ENCODE measurements at regions not wholly inside any gene's neighbourhood (a gene's known extent, or its start where the extent isn't known, plus 50 kb on each side); places are given as distances from the start of the nearest gene placed in this dataset.

DNA sequence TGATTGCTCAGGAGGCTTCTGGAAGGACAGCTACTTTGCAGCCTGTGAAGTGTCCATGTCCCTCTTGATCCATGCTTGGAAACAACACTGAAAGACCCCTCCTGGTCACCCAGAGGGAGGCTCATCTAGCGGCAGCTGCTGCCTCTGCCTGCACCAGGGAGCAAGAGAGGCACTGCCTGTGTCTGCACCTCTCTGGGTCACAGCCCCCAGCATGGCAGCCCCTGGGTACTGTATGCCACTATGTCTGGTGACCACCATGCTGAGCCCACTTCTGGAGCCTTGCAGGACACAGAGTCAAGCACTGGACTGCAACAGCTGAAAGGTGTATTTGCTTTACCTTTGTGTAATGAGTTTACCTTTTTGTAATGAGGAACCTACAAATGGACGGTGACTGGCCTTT lies 186.3 kb upstream of the MYT1L start:
- TF ChIP-seq KDM1A (IDR thresholded peaks at IDR 0.05; ENCODE audit: borderline replicate concordance, low read length) (no peak), JUND (IDR thresholded peaks at IDR 0.05; ENCODE audit: low read length) (no peak), CEBPB (IDR thresholded peaks at IDR 0.05; ENCODE audit: low read depth, low read length) (no peak), HDAC6 (IDR thresholded peaks at IDR 0.05; ENCODE audit: low read depth, low read length) (no peak), POLR2AphosphoS5 (IDR thresholded peaks at IDR 0.05; ENCODE audit: low read depth, low read length) (no peak), TBP (IDR thresholded peaks at IDR 0.05; ENCODE audit: low read depth, low read length) (no peak), SAP30 (IDR thresholded peaks at IDR 0.05; ENCODE audit: insufficient read depth, insufficient replicate concordance, low read length) (no peak), GTF2F1 (IDR thresholded peaks at IDR 0.05; ENCODE audit: borderline replicate concordance, low read depth, low read length) (no peak), CBX8 (IDR thresholded peaks at IDR 0.05; ENCODE audit: borderline replicate concordance, low read depth, low read length) (no peak), EZH2 (IDR thresholded peaks at IDR 0.05; ENCODE audit: low read depth, low read length, severe bottlenecking) (no peak)
- TF ChIP-seq, protein P1, sequence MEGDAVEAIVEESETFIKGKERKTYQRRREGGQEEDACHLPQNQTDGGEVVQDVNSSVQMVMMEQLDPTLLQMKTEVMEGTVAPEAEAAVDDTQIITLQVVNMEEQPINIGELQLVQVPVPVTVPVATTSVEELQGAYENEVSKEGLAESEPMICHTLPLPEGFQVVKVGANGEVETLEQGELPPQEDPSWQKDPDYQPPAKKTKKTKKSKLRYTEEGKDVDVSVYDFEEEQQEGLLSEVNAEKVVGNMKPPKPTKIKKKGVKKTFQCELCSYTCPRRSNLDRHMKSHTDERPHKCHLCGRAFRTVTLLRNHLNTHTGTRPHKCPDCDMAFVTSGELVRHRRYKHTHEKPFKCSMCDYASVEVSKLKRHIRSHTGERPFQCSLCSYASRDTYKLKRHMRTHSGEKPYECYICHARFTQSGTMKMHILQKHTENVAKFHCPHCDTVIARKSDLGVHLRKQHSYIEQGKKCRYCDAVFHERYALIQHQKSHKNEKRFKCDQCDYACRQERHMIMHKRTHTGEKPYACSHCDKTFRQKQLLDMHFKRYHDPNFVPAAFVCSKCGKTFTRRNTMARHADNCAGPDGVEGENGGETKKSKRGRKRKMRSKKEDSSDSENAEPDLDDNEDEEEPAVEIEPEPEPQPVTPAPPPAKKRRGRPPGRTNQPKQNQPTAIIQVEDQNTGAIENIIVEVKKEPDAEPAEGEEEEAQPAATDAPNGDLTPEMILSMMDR (IDR thresholded peaks at IDR 0.05; ENCODE audit: control extremely low read depth in 1 of 3, insufficient read depth in 1 of 3, low read depth in 1 of 3, low read length in 3 of 3), result no peak

Measured in H1 (cell line).